HAP-1 (cell line): ENCODE measurements at regions not wholly inside any gene's neighbourhood (a gene's known extent, or its start where the extent isn't known, plus 50 kb on each side); places are given as distances from the start of the nearest gene placed in this dataset.

Experiments
- DNase-seq, 2 experiments: peaks; one replicate each; pipeline ENCODE4 v3.0.0-alpha.2; 2016 to 2020; ENCODE audit warnings: low spot score in 2 of 2
- H3K27me3 ChIP-seq: fragments of 250-450 bp; sonication (Bioruptor Pico); 2 replicates; pipeline ENCODE4 v1.5.1; 2020; ENCODE audit warnings: low read depth, mild to moderate bottlenecking, moderate library complexity
- H3K36me3 ChIP-seq: fragments of 250-450 bp; sonication (Bioruptor Pico); replicated peaks from 2 replicates; pipeline ENCODE4 v1.5.1; 2020; ENCODE audit warnings: mild to moderate bottlenecking
- H3K4me1 ChIP-seq: fragments of 250-450 bp; sonication (Bioruptor Pico); 2 replicates; pipeline ENCODE4 v1.5.1; 2020; ENCODE audit warnings: mild to moderate bottlenecking
- H3K4me3 ChIP-seq: fragments of 250-450 bp; sonication (Bioruptor Pico); 2 replicates; pipeline ENCODE4 v1.5.1; 2020; ENCODE audit warnings: mild to moderate bottlenecking, moderate library complexity
- H3K9me3 ChIP-seq: fragments of 250-450 bp; sonication (Bioruptor Pico); 2 replicates; pipeline ENCODE4 v1.5.1; 2020; ENCODE audit warnings: mild to moderate bottlenecking, moderate library complexity
- in situ Hi-C: fragments of 300-500 bp; cut with MboI; formaldehyde crosslinking; loops from 3 replicates; pipeline ENCODE4 v1.14.3; 2020; ENCODE audit warnings: low sequenced_read_pairs, inconsistent platforms, mixed read lengths

DNA sequence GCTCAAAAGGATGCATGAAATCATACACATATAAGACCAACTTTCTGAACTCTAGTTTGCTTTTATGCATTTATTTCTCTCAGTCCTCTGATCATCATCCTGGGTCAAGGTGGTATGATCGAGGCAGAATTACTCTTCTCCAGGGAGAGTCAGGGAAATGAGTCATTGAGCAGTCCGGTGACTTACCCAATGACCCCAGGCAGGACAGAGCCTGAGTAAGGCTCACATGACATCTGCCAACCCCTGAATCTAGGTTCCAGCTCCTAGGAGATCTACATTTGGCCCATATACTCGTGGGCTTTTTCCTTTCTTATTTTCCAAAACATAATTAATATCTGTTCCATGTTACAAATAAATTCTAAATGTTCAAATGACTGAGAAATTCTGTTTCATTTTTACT lies 502.3 kb downstream of the FOXO1 start:
- in situ Hi-C loops: no loop called here
- Histone ChIP-seq H3K36me3 (no peaks in the 10 kb centered on the region), H3K4me1 (no peaks in the 10 kb centered on the region; the same call in 1 of the 2 replicates), H3K27me3 (no peaks in the 10 kb centered on the region), H3K9me3 (no peaks in the 10 kb centered on the region), H3K4me3 (no peak overlapping the region)
- no peak for DNase-seq

DNA sequence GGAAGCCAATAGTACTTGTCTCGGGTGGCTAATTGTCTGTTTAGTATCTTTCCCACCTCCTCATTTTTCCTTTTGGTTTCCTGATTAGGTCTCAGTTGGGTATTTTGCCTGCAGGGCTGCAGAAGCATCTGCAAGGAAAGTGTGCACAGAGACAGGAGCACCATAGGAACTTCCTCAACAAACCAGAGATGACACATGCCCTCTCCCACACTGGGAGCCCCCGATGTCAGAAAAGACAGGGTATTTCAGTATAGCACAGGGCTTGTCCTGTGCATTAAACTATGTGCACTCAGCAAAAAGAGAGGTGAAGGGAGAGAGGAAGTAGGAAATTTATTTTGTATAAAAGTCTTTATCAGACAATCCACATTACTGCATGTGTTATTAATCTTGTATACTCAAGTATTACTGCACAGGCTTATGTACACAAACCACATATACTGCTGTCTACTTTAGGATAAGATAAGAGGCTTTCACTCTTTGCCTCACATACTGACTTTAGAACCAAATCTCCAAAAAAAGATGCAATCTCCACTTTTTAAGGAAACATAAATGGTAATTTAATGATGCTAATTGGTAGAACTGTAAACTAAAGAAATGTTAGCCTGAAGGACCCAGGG lies 501.0 kb downstream of the FOXO1 start:
- DNase-seq: no peak
- no peaks in the 10 kb centered on the region for H3K36me3 ChIP-seq
- H3K4me1 ChIP-seq: no peaks in the 10 kb centered on the region; the same call in 1 of the 2 replicates
- H3K9me3 ChIP-seq: no peaks in the 10 kb centered on the region
- H3K4me3 ChIP-seq: no peak overlapping the region
- in situ Hi-C loops: no loop called here
- no peaks in the 10 kb centered on the region for H3K27me3 ChIP-seq

DNA sequence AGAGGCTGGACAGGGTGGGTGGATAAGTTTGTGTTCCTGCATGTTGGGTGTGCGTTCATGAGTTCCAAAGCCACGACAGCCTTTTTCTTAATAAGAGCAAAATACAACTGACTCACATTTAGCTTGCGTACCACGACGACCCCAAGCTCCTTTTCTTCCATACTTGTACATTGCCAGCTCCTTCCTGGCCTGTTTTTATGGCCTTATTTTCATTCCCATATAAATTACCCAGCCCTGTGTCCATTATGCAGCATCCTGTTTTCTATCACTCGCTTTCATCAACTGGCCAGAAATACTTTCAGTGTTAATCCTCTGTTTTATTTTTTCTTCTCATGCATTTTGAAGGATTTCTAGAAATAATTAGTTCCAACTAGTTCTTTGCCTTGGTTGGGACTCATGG lies 499.1 kb downstream of the FOXO1 start:
- Histone ChIP-seq H3K36me3 (no peaks in the 10 kb centered on the region), H3K9me3 (no peaks in the 10 kb centered on the region), H3K4me1 (no peaks in the 10 kb centered on the region), H3K4me3 (no peak overlapping the region), H3K27me3 (no peaks in the 10 kb centered on the region)
- no peak for DNase-seq
- in situ Hi-C loops: no loop called here

DNA sequence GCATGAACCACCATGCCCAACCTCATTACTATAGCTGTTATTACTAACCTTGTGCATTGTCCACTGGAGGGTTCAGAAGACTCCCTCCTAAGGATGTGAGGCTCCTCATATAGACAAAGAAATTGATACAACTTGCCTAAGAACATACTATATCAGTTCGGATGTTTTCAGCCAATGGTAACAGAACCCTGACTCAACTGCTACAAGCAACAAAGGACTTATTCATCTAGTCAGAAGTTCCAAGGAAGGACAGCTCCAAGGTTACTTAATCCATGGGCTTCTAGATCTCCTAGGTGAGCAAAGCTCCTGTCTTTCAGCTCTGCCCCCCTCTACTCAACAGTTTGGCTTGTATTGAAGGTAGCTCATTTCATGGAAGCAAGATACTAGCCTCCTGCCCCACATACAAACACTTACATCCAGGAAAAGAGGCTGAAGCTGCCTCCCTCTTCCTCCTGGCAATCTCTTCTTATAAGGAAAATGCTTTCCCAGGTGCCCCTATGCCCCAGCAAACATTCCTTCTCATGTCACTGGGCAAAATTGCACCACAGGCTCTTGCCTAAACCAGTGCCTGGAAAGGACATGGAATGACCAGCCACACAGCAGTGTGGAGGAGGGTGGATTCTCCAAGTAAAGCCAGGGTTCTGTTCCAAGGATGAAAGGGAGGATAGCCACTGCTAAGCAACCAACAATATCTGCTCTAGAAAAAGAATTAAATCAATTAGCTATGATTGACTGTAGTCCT lies 497.8 kb downstream of the FOXO1 start:
- no peaks in the 10 kb centered on the region for H3K9me3 ChIP-seq
- H3K4me3 ChIP-seq: no peak overlapping the region
- no peaks in the 10 kb centered on the region for H3K27me3 ChIP-seq
- no peak for DNase-seq
- H3K4me1 ChIP-seq: no peaks in the 10 kb centered on the region
- in situ Hi-C loops: no loop called here
- H3K36me3 ChIP-seq: no peaks in the 10 kb centered on the region

DNA sequence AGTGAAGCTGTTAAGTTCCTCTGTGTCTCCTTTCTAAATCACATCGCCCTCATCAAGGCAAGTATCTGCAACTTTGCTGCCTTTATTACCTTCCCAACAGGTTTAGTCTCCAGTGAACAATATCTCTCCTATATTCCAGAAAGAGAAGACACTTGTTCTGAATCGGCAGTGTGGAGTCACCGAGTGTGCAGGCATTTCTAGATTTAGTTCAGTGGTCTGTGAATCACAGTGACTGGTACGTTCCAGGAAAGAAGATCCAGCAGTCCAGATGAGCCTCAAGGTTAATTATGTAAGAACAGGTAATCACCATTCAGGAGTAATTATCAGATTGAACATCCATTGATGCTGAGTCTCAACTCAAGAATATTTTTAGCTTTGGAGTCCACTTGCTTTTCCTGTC lies 497.0 kb downstream of the FOXO1 start:
- in situ Hi-C loops: no loop called here
- no peaks in the 10 kb centered on the region for H3K36me3 ChIP-seq
- H3K4me1 ChIP-seq: no peaks in the 10 kb centered on the region
- H3K27me3 ChIP-seq: no peaks in the 10 kb centered on the region
- no peak overlapping the region for H3K4me3 ChIP-seq
- no peak for DNase-seq
- no peaks in the 10 kb centered on the region for H3K9me3 ChIP-seq

DNA sequence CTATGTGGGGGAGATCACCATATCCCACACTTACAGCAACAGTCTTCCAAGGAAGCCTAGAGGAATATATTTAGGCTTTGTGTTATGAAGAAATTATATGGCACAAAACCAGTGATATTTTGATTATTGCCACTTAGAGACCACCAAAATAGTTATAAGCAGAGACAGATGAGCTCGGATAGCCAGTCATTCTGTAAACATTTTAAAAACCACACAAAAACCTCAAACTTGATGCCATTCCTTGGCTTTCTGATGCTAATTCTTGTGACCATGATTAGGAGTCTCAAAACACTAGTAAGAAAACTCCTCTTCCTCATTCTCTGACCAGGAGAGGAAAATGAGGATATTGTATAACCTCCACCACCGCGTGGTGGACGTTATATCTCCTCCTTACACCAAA lies 496.4 kb downstream of the FOXO1 start:
- Histone ChIP-seq H3K9me3 (no peaks in the 10 kb centered on the region), H3K27me3 (no peaks in the 10 kb centered on the region), H3K36me3 (no peaks in the 10 kb centered on the region), H3K4me3 (no peak overlapping the region), H3K4me1 (no peaks in the 10 kb centered on the region)
- in situ Hi-C loops: no loop called here
- DNase-seq: no peak

DNA sequence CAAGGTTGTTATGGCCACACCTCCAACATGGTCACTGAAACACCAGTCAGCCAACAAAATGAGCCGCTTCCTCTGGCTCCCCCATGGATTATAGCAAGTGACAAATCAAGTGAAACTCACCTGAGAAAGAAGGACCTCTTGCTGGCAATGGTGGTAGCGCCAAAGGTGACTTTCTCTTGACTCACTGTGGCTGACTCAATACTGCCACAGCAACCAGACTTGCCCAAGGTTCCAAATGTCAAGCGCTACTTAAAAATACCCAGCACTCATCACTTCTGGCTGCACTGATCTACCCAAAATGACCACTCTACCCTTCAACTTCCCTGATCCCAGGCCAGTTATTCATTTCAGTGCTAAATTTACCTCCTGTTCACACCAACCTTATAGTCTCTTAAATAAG lies 495.5 kb downstream of the FOXO1 start:
- DNase-seq: no peak
- Histone ChIP-seq H3K4me1 (no peaks in the 10 kb centered on the region; the same call in 1 of the 2 replicates), H3K4me3 (no peak overlapping the region), H3K27me3 (no peaks in the 10 kb centered on the region), H3K36me3 (no peaks in the 10 kb centered on the region), H3K9me3 (no peaks in the 10 kb centered on the region)
- in situ Hi-C loops: no loop called here

DNA sequence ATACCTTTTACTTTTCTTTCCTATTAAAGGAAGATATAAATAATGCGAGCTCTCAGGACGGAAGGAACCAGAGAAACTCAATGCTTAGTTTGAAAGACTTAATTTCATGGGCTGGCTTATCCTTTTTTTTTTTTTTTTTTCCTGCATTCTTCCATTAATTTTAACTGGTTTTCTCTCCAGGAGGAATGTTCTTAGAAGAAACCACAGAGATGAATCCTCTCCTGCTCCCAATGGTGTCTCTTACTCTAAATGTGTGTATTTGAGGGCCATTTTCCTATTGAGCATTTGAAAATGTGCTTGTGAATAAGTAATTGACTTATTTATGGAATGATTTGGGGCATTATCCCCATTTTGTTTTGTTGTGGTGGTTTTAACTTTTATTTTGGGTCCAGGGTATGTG lies 494.9 kb downstream of the FOXO1 start:
- no peak overlapping the region for H3K4me3 ChIP-seq
- no peaks in the 10 kb centered on the region for H3K9me3 ChIP-seq
- in situ Hi-C loops: no loop called here
- no peaks in the 10 kb centered on the region for H3K27me3 ChIP-seq
- no peak for DNase-seq
- no peaks in the 10 kb centered on the region; the same call in 1 of the 2 replicates for H3K4me1 ChIP-seq
- H3K36me3 ChIP-seq: no peaks in the 10 kb centered on the region

DNA sequence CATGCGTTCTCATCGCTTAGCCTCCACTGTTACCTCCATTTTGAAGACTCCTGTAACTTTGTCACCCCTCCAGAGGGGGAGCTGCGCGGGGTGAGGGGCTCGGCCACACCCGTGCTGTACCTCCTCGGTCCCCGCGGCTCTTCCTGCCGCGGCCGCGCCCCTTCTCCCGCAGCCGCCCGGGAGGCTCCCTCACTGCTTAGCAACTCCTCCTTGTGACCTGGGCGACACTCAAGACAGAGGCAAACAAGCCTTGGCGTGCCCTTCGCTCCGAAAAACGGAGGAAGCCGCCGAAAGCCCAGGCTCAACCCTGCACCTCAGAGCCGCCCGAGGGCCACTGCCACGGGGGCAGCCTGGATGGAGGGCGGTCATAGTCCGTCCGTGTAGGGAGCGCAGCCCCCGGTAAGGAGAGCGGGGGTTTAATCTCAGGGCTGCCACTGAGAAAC lies 494.3 kb downstream of the FOXO1 start:
- H3K27me3 ChIP-seq: no peaks in the 10 kb centered on the region
- H3K36me3 ChIP-seq: no peaks in the 10 kb centered on the region
- DNase-seq: no peak
- in situ Hi-C loops: no loop called here
- H3K4me3 ChIP-seq: no peak overlapping the region
- no peaks in the 10 kb centered on the region for H3K9me3 ChIP-seq
- no peaks in the 10 kb centered on the region; the same call in 1 of the 2 replicates for H3K4me1 ChIP-seq

DNA sequence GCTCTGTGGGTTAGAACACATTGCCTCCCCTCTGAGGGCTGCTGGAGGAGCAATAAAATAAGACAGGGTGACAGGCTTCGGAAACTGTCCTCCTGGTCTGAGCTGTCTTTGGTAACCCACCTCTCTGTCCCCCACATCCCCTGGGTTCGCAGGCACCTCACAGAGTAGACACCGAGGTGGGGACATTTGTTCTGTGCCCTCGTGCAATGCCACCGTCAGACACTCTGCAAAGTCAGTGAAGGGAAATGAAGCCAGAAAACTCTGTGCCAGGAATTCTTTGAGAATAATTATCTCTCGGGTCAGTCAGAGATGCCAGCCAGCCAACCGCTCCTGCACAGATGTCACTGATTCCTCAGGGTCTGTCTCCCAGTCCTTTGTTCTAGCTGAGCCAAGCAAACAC lies 493.6 kb downstream of the FOXO1 start:
- in situ Hi-C loops: no loop called here
- no peak overlapping the region for H3K4me3 ChIP-seq
- no peaks in the 10 kb centered on the region for H3K27me3 ChIP-seq
- H3K9me3 ChIP-seq: no peaks in the 10 kb centered on the region
- no peaks in the 10 kb centered on the region; the same call in 1 of the 2 replicates for H3K4me1 ChIP-seq
- no peak for DNase-seq
- no peaks in the 10 kb centered on the region for H3K36me3 ChIP-seq

DNA sequence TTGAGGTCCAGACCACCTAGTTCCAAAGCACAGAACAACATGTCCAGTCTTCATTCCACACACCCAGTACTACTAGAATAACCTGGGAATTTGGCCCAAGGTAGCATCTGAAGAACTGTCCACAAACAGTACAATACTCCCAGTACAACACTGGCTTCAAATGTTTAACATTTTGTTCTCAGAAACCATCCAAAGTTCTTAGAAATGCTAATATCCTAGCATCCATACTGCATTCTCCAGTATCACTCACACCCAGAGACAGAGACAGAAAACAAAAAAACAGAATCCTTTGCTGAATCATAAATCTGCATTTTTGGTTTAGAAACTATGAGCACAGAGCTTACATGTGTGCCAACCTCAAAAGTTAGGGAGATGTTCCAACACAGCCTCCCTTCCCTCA lies 490.8 kb downstream of the FOXO1 start:
- Histone ChIP-seq H3K36me3 (no peaks in the 10 kb centered on the region), H3K27me3 (no peaks in the 10 kb centered on the region), H3K4me3 (no peak overlapping the region), H3K9me3 (no peaks in the 10 kb centered on the region), H3K4me1 (no peaks in the 10 kb centered on the region; the same call in 1 of the 2 replicates)
- DNase-seq: no peak
- in situ Hi-C loops: no loop called here

DNA sequence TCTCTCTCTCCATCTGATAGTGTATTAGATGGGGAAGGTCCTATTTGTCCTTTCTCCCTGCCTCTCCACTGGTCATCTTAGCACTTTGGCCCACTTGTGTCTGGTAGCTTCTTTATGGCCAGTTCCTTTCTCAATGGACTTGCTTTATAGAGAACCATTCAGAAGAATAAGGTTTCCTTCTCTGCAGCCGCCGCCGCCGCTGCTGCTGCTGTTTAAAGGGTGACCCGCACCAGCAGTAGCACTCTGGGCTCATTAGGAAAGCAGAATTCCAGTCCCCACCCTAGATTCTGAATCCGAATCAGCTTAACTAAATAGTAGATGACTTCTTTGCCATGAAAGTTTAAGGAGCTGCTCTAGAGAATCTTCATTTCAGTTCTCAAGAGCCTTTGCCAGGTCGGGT lies 490.2 kb downstream of the FOXO1 start:
- in situ Hi-C loops: no loop called here
- no peak for DNase-seq
- no peaks in the 10 kb centered on the region; the same call in 1 of the 2 replicates for H3K4me1 ChIP-seq
- H3K36me3 ChIP-seq: no peaks in the 10 kb centered on the region
- no peaks in the 10 kb centered on the region for H3K27me3 ChIP-seq
- no peak overlapping the region for H3K4me3 ChIP-seq
- H3K9me3 ChIP-seq: no peaks in the 10 kb centered on the region

DNA sequence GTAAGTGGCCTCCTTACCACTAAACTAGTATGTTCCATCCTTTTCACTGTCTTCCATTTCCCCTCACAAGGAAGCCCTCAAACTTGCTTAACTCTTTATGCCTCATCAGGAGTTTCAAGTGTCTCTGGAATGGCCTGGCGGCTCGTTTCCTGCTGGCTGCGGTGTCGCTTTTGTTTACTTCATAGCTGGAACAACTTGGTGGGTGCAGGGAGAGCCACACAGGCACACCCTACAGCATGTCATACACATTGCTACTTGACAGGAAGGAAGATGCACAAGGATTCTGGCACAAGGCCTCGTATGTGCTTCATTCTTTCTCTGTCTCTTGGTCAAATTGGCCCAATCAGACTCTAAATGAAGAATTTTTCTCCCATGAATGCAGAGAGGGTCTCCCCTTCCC lies 488.3 kb downstream of the FOXO1 start:
- in situ Hi-C loops: no loop called here
- no peaks in the 10 kb centered on the region for H3K27me3 ChIP-seq
- DNase-seq: no peak
- no peaks in the 10 kb centered on the region for H3K36me3 ChIP-seq
- H3K9me3 ChIP-seq: no peaks in the 10 kb centered on the region
- no peaks in the 10 kb centered on the region; the same call in 1 of the 2 replicates for H3K4me1 ChIP-seq
- no peak overlapping the region for H3K4me3 ChIP-seq

DNA sequence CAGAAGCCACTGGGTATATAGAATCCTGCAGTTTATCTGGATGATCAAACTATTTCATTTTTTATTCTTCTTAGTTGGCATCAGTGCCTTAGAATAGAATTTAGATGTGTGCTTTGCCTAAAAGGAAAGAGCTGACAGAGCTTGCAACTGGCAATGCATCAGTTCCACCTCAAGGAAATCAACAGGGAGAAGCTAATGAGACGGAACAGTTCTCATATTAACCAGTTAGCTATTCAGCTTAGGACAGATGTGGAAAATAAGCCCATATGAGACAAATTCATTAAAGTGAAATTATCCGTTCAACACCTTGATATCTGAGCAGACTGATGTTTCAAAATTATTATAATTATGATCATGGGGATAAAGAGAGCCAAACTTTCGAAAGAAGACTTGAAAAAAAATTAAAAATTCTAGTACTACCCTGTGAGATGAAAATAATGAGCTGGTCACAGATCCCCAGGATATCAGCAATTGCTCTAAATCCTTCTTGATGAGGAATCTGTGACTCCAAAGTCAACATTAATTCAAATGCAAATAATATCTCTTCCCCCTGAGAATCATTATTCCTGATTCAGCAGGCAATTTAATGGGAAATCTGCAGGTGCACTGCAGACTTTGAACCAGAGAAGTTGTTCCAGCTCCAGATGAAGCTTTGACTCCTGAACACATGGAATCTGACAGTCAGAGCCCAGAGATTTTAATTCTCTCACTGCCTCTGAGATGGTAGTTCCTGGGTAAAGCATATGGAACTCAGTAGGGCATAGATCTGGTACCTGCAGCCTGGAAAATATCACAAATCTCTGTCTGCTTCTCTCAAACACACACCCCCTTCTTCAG lies 486.8 kb downstream of the FOXO1 start:
- peak in 1 of 2 experiments; percentile 8 for DNase-seq
- Histone ChIP-seq H3K4me1 (no peaks in the 10 kb centered on the region; the same call in 1 of the 2 replicates), H3K36me3 (no peaks in the 10 kb centered on the region), H3K9me3 (no peaks in the 10 kb centered on the region), H3K27me3 (no peaks in the 10 kb centered on the region), H3K4me3 (no peak overlapping the region)
- in situ Hi-C loops: no loop called here
